HK-2 (cell line): ENCODE measurements at regions not wholly inside any gene's neighbourhood (a gene's known extent, or its start where the extent isn't known, plus 50 kb on each side); places are given as distances from the start of the nearest gene placed in this dataset.

Experiments
- DNase-seq: peaks from one replicate; pipeline ENCODE4 v3.0.0-alpha.2; 2018; ENCODE audit not compliant: unreplicated experiment

- no peak for DNase-seq
These were observed 563.3 kb upstream of the SORCS1 start for GRCh38 chr10:107727767-107728317.

DNA sequence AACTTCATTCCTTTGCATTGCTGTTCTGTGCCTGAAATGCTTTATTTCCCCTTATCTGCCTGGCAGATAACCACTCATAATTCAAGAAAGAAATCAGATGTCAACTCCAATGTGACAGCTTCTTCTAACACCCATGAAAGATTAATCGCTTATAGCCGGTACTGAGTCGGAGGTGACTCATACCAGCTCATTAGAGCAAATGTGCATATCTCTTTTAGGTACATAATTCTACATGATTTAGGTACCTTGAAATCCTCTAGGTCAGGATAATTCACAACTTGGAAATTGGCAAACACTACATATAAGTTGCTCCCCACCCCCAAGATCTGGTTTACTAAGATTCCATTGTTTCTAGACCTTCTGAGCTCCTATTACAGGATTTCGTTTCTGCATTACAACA, 554.4 kb upstream of the SORCS1 start:
- no peak for DNase-seq

DNA sequence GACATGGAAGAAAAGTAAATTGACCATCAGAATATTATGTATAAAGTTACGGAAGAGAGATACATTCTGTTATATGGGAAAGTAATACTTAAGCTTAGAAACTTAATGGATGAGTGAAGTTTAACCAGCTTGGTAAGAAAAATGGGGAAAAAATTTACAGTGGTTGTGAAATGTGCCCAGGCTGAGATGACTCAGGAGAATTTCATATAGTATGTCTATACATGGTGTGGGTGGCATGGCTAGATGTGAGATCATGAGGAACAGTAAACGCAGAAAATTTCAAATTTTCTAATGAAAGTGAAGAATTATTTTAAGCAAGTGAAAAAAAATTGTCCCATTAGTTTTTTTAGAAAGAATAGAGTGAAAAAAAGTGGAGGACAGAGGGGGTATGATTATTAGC, 552.5 kb upstream of the SORCS1 start:
- no peak for DNase-seq

- no peak for DNase-seq
These were observed 551.1 kb upstream of the SORCS1 start for GRCh38 chr10:107715565-107715964.

GRCh38 chr10:107708981-107709380, 544.5 kb upstream of the SORCS1 start:
- no peak for DNase-seq

DNA sequence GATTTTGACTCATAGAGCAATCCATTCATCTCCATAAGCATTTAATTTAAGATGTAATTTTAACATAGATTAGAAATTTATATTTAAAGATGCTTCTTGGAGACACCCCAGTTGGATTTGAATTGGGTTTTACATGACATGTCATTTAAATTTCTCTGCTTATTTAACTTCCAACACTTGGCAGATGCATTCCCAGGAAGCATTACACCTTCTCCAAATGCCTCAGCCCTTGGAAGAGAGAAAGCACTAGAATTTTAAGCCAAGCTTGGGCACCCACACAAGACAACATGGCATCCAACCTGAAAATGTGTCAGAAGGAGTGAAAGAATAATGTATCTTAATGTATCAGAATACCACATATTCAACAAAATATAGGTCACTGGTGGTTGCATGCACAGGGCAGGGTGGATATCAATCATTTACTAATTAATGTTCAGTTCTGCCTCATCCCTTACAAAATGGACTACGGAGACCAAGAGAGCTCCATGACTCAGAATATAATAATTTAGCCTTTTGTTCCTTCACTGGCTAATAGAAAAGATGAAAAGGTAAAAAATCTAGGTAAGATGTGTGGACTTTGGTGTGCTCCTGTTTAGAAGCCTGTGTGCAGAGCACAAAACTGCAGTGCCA, 541.7 kb upstream of the SORCS1 start:
- DNase-seq: no peak

GRCh38 chr10:107701943-107702342, 537.4 kb upstream of the SORCS1 start:
- no peak for DNase-seq

GRCh38 chr10:107692072-107692471, 527.6 kb upstream of the SORCS1 start:
- DNase-seq: no peak

GRCh38 chr10:107689323-107689722, 524.8 kb upstream of the SORCS1 start:
- DNase-seq: no peak

DNA sequence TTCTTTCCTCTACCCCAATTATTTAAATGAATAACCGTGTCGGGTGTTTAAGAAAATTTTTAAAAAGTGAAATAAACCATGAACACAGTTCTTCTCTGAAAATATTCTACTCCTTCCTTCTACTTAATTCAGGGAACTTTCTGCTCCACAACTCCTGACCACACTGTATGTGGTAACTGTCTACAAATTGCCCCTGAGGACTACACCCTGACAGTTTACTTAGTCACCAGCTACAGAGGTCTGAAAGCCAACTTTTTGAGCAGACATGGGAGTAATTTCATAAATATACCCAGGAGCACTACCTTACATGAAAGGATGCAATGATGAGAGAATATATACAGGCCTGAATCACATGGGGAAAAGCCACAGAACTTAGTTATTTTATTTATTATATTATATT, 523.2 kb upstream of the SORCS1 start:
- DNase-seq: no peak

DNA sequence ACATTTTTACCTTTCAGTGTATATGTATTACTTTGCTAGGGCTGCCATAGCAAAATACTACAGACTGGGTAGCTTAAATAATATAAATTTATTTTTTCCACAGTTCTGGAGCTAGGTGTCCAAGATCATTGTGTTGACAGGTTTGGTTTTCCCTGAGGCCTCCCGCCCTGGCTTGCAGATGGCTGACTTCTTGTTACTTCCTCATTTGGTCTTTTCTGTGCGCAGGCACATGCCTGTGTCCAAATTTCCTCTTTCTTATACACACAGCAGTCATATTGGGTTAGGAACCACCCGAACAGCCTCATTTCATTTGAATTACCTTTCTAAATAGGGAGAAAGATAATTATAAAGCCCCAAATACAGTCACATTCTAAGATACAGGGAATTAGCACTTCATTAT, 521.6 kb upstream of the SORCS1 start:
- no peak for DNase-seq

DNA sequence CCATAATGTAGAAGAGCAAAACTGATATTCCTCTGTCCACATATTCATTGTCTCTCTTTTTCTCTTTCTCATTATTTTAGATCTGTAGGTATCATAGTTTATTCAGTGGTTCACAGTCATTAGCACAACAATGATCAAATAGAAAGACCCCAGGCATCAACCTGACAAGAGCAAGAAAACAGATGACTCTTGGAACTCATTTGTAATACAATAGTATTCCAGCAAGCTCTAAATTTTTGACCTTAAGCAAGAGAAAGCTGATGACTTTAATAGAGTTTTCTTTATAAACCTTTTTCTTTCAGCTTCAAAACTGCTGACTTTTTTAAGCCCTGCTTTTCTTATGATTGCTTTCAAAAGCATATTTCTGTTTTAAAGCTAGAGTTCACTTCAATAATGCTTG, 507.5 kb upstream of the SORCS1 start:
- no peak for DNase-seq

DNA sequence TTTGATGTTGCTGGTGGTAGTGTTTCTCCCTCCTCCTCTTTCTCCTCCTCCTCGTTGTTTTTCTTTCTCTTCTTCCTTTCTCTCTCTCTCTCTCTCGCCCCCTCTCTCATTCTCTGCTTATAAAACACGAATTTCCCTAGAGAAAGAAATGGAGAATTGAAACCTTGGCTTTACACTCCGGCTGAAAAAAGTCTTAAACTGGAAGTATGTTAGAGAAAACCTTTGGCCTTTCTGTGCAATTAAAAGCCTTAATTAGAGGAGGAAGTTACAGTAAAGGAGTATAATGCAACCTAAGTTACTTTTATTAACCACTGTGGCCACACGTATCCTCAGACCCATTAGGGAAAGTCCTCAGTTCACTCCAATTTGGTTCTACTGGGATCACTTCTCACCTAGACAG, 501.7 kb upstream of the SORCS1 start:
- DNase-seq: no peak

DNA sequence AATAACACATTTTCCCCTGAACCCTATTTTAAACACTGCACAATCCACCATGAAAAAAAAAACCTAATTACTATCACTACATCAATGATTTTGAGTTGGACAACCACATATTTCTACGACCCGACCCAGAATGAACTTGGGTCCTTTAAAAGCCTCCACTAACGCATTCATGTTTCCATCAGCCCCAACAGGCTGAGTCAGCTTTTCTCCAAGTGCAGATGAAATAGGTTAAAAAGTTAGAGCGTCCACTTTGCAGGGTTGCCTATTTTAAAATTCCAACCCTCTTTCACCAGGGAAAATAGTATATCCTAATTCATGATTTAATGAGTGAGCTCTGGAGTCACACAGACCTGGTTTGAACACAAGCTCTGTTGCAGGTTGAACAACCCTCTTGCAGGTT, 501.0 kb upstream of the SORCS1 start:
- DNase-seq: no peak

DNA sequence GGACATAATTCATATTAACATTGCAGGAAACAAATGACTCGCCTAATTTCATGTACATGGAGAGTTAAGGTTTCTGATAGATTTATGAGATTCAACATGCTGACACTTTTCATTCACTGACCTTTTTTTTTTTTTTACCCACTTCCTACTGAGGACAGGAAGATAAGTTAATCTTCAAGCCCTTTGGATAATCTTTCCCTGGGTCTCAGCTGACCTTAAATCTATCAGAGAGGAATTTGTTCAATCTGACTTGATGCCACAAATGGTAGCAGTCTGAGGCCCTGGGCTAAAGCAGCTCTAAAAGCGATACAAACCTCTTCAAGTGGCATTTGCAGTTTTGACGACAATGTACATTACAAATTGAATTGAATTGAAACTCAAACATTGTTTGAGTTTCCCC, 493.3 kb upstream of the SORCS1 start:
- DNase-seq: no peak

DNA sequence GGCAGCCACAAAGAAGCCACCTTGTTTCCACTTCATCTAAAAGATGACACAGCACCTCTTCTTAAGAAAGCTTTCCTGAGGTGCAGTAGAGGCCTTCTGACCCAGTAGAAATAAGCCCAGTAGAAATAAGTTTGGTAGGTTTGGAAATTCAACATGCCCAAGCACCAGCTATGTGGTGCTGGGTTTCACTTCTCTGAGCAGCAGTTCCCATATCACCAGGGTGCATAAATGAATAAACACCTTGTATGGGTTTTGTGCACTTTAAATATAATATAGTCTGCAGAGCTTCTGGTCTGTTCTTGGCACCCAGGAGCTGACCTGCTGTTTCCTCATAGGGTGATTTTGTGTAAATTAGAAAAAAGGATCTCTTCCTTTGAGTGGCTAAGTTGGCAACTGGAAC, 492.4 kb upstream of the SORCS1 start:
- no peak for DNase-seq

- DNase-seq: no peak
These were observed 489.4 kb upstream of the SORCS1 start for GRCh38 chr10:107653832-107654287.

- DNase-seq: no peak
These were observed 486.4 kb upstream of the SORCS1 start for GRCh38 chr10:107650939-107651338.

GRCh38 chr10:107649249-107649648, 484.7 kb upstream of the SORCS1 start:
- no peak for DNase-seq

DNA sequence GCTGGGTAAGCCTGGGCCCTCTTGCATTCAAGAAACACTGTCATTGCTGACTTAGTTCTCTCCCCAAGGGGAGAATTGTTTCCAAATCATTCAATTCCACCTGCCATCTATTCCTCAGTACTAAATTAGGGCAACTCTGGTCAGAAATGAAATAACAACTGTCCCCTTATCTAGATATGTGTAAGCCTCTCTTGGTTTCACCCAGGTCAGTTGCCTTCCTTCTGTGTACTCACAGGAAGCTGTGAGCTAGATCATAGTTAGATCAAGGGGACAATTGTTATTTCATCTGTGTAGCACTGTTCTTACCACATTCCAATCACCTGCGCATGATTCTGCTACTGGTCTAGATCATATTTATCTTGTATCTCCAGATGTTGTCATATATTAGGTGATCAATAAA, 483.0 kb upstream of the SORCS1 start:
- no peak for DNase-seq

DNA sequence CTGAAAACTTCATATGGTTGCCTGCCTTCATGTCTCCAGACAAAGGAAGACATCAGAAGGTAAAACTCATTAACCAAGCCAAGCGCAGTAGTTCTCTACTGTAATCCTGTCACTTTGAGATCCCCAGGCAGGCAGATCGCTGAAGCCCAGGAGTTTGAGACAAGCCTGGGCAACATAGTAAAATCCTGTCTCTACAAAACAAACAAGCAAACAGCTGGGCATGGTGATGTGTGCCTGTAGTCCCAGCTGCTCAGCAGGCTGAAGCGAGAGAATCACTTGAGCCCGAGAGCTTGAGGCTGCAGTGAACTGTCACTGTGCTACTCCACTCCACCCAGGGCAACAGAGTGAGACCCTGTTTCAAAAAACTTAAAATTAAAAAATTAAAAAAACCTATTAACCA, 467.4 kb upstream of the SORCS1 start:
- no peak for DNase-seq

- DNase-seq: no peak
These were observed 462.4 kb upstream of the SORCS1 start for GRCh38 chr10:107626862-107627261.

GRCh38 chr10:107623292-107623691, 458.8 kb upstream of the SORCS1 start:
- no peak for DNase-seq

DNA sequence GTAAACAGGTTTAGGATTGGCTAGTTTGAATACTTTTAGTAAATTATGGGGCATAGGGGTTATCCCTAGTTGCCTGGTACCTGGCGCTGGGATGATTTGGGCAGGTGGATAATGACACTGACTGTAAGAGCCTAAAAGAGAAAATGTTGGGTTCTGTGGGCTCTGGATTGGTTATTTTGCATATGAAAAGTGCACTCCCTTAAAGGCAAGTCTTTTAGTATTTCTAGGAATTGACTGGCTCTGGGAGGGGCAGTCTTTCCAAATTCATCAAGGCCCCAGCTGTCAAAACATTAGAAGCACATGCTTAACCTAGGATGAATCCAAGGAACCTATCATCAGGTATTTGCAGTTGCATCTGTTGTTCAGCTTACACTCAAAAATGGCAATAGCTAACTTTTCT, 454.6 kb upstream of the SORCS1 start:
- DNase-seq: no peak
